ENCODE measurements at regions not wholly inside any gene's neighbourhood (a gene's known extent, or its start where the extent isn't known, plus 50 kb on each side); places are given as distances from the start of the nearest gene placed in this dataset.
A peak's percentile ranks its signal among the peaks of the same experiment; 100 is the strongest.

DNA sequence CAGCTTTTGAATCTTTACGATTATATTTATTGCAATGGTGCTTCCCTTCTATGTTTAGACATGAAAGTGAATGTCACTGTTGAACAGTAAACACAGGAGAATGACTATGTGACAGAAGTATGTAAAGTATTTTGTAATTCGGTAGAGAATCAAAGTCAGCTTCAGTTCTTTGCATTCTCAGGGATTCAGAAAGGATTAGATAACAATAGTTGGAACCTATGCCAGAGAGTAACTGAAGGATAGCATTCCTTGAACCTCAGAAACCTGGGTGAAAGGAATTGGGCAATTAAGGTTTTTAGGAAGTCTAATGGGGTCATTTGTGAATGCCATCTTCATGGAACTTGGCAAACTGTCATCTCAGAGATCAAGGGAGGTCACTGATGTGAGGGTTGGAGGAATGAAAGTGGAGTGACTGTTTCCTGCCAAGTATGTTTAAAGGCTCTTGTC is 305.3 kb upstream of the DDHD1 start:
- no peak overlapping the region for H3K27ac ChIP-seq (ENCODE audit: insufficient read length, low read depth, low read length)

More for the DNA sequence above, 305.3 kb upstream of the DDHD1 start:
- H3K18ac ChIP-seq (ENCODE audit: insufficient read length, low read depth, low read length): no peak overlapping the region
- no peaks in the 10 kb centered on the region for H3K9me3 ChIP-seq (ENCODE audit: control insufficient read depth, low read depth, low read length)
- H3K23me2 ChIP-seq (ENCODE audit: insufficient read length, low read depth, low read length, poor library complexity, severe bottlenecking): no peaks in the 10 kb centered on the region
- H2AK5ac ChIP-seq (ENCODE audit: insufficient read length, low read length): no peak overlapping the region
- H3K79me1 ChIP-seq (ENCODE audit: insufficient read depth, low read depth, low read length, poor library complexity, severe bottlenecking): no peaks in the 10 kb centered on the region
- no peak overlapping the region for H3K4ac ChIP-seq (ENCODE audit: low read depth, low read length)
- H2AFZ ChIP-seq (ENCODE audit: low read length): no peak overlapping the region
- no peak overlapping the region for H2BK120ac ChIP-seq (ENCODE audit: low read depth, low read length, poor library complexity, severe bottlenecking)
- no peak overlapping the region for H3K23ac ChIP-seq (ENCODE audit: insufficient read length, low read depth, low read length)
- H3K4me1 ChIP-seq (ENCODE audit: insufficient read depth, low read length): no peaks in the 10 kb centered on the region; the same call in 1 of the 2 replicates
- TF ChIP-seq, protein P1, sequence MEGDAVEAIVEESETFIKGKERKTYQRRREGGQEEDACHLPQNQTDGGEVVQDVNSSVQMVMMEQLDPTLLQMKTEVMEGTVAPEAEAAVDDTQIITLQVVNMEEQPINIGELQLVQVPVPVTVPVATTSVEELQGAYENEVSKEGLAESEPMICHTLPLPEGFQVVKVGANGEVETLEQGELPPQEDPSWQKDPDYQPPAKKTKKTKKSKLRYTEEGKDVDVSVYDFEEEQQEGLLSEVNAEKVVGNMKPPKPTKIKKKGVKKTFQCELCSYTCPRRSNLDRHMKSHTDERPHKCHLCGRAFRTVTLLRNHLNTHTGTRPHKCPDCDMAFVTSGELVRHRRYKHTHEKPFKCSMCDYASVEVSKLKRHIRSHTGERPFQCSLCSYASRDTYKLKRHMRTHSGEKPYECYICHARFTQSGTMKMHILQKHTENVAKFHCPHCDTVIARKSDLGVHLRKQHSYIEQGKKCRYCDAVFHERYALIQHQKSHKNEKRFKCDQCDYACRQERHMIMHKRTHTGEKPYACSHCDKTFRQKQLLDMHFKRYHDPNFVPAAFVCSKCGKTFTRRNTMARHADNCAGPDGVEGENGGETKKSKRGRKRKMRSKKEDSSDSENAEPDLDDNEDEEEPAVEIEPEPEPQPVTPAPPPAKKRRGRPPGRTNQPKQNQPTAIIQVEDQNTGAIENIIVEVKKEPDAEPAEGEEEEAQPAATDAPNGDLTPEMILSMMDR (conservative IDR thresholded peaks at IDR 0.05): no peak
- WGBS (ENCODE audit: extremely low coverage, insufficient read length, low lambda C conversion rate): no CpG with 5 or more reads among the region's 2 CpGs
- H2BK5ac ChIP-seq (ENCODE audit: insufficient read length, low read length): no peak overlapping the region
- H3K27ac Mint-ChIP-seq: peak overlapping the region in 2 of 3 experiments; percentile 40 to 91; a peak in 3 of 7 replicates
- H4K5ac ChIP-seq (ENCODE audit: insufficient read length, low read depth, low read length): no peak overlapping the region
- H3K56ac ChIP-seq (ENCODE audit: insufficient read length, low read depth, low read length): no peak overlapping the region
- H4K91ac ChIP-seq (ENCODE audit: insufficient read length, low read depth, low read length): no peak overlapping the region
- H3K4me1 Mint-ChIP-seq: peaks cover 12% of the 10 kb centered on the region in 2 experiments
- H3K14ac ChIP-seq (ENCODE audit: insufficient read depth, low read length): no peak overlapping the region
- H2BK20ac ChIP-seq (ENCODE audit: low read depth, low read length, poor library complexity, severe bottlenecking): no peak overlapping the region
- no peak overlapping the region for H3T11ph ChIP-seq (ENCODE audit: low read length)
- H3K9ac ChIP-seq (ENCODE audit: extremely low read depth, insufficient read length, low read length): no peak overlapping the region
- H3K79me2 ChIP-seq (ENCODE audit: insufficient read depth, low read length): no peaks in the 10 kb centered on the region
- peaks cover 0 to 2% (median 0%) of the 10 kb centered on the region in 3 experiments; a peak in 1 of 7 replicates for H3K36me3 Mint-ChIP-seq (ENCODE audit: insufficient read depth in 1 of 3, low read depth in 3 of 3)
- no peaks in the 10 kb centered on the region for H3K27me3 Mint-ChIP-seq (ENCODE audit: low read depth)
- H3K4me2 ChIP-seq (ENCODE audit: insufficient read depth, insufficient read length, low read length): no peak overlapping the region
- H3K9me3 Mint-ChIP-seq: no peaks in the 10 kb centered on the region
- no peaks in the 10 kb centered on the region for H4K20me1 ChIP-seq (ENCODE audit: control insufficient read depth, insufficient read depth, insufficient read length)
- DNase-seq: no peak
- H3K4me3 Mint-ChIP-seq: no peak overlapping the region
- no peaks in the 10 kb centered on the region for H3K27me3 ChIP-seq (ENCODE audit: insufficient read depth, low read length)
- no peak overlapping the region for H2BK12ac ChIP-seq (ENCODE audit: insufficient read length, low read depth, low read length)
- no peak overlapping the region for H4K8ac ChIP-seq (replicated peaks; ENCODE audit: insufficient read length, low read depth, low read length)
- no peak overlapping the region for H2BK15ac ChIP-seq (ENCODE audit: low read depth, low read length)
